Renal cortex interstitium (tissue), 11 donors: ENCODE measurements at regions not wholly inside any gene's neighbourhood (a gene's known extent, or its start where the extent isn't known, plus 50 kb on each side); places are given as distances from the start of the nearest gene placed in this dataset.
"Not testable (repeated sequence)": the region's sequence is repeated elsewhere in the genome, so short reads cannot be mapped to it uniquely, and the experiment has no call there.

Experiments used
- DNase-seq, 11 donors: peaks; one replicate each; pipeline ENCODE4 v3.0.0-alpha.2; 2013; ENCODE audit warnings: low read depth in 9 of 11, low spot score in 4 of 11; ENCODE audit errors: extremely low read depth in 1 of 11

DNA sequence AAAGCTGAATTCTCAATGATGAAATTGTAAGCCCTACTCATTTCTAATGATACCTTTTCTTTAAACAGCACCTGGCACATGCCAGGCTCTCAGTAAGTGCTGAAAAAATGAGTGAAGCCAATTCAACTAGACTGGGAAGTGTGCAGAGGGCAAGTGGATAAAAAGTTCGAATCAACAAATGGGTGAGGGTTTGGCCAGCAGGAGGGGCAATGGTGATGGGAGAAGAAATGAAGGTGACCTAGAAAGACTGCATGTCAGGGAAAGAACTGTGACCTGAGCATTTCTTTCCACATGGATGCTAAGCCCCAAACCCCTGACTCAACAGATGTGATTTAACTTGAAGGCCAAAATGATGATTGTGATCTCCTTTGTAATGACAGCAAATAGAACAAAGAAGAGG lies 54.6 kb downstream of the DKK1 start:
- DNase-seq, result no peak

DNA sequence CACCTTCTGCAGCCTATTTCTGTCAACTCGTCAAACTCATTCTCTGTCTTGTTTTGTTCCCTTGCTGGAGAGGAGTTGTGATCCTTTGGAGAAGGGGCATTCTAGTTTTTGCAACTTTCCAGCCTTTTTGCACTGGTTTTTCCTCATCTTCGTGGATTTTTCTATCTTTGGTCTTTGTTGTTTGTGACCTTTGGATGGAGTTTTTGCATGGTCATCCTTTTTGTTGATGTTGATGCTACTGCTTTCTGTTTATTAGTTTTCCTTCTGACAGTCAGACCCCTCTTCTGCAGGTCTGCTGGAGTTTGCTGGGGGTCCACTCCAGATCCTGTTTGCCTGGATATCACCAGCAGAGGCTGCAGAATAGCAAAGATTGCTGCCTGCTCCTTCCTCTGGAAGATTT lies 60.1 kb downstream of the DKK1 start:
- not testable (repeated sequence) for DNase-seq

DNA sequence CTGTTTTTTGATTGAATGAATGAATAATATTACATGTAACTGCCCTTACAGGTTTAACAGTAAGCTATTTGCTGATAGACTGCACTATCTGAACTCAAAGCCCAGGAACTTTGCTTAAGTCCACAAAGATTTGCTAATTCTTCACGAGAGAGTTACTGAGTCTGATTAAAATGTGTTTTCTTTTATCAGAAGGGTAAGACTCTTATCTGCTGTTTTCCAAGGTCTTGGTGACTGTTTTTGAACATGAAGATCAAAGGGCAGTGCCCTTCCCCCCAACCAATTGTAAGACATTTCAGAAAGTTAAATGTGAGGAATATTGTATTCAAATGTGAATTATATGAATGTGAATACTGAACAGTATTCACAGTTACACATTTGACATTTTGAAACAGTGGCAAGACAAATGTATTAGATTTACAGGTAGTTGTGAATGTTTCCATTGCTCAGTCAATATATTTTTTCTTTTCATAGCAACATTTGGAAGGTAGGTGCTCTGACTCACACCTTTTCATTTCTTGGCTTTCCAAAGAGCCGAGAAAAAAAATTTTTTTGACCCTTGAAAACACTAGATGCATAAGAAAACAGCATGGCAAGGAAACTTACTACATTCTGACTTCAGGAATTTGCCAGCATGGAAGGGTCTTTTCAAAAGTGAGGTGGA lies 62.7 kb downstream of the DKK1 start:
- DNase-seq, result no peak

DNA sequence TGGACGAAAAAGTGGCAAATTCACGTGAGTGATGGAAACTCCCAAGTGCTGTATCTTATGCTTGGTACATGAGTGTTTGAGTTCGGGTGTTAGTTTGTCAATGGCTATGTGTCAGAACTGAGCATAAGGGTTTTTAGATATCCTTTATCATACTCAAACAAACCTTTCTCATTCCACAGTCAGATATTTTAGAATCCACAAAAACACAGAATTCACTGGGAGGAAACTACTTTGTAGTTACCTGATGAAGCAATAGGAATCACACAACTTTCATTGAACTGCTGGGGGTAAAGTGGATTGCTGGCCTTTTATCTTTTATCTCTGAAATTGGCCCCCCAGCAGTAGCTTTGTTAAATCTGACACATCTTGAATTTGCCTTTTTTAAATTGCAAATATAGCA lies 64.0 kb downstream of the DKK1 start:
- no peak for DNase-seq

DNA sequence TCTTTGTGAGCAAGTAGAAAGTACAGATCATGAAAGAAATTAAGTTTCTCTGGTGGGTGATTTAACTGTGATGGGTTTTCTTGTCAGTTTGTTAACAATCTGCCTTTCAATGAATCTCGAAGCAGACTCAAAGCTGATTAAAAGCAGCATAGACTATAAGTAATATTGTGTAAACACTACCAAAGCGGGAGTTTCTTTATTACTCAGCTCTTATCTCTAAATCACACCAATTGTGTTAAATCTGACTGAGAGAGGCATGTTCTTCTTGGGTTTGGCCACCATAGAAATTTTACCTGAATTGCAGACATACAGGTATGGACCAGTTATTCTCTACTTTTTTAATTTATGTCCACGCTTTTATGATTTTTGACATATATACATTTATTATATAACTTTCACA lies 65.2 kb downstream of the DKK1 start:
- DNase-seq, result no peak

DNA sequence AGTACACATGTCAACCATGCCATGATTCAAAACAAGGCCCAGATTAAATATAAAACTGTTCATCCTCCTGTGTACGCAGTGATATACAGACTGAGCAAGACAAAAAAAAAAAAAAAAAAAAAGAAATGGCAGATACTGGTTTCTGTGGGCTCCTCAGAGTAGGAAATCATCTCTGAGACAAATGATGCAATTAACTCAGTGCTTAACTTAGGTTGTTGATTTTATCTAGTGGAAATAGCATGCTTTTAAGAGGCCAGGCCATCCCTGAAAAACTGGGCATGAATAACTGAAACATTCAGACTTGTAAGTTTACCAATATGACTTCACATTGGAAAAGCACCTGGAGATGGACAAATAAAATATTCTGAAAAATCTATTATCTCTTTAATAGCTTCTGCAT lies 69.0 kb downstream of the DKK1 start:
- no peak for DNase-seq

DNA sequence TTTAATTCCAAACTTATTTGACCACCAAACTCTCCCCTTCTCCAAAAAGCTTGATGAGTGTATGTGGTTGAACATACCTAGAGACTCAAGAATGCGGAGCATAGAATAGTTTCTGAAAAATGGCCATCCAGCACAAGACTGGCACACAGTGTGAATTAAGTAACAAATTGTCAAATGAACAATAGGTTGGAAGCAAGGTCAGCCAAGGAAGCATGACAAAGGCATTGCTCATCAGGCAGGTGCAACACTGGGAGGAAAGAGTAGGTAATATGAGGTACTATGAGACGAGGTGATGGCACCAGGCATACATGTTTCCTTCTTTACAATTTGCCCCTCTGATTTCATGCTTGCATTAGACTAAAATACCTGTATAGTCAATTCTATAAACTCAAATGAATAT lies 73.7 kb downstream of the DKK1 start:
- DNase-seq, result no peak

DNA sequence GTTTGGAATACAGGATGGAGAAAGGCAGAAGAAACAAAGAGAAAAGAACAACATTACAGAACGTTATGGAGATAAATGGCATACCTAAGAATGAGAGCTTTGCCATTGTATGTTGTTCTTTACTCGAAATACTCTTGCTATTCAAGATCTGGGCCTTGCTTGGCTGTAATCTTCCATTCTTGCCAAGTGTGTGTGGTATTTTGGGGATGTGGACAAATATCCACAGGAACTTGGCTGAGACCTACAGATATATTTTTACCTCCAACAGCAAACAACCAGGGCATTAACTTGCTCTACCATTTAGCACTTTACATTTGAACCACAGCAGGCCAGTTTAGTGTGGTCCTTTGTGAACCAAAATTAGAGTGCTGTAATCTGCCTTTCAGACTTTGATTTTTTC lies 76.3 kb downstream of the DKK1 start:
- DNase-seq, result no peak

DNA sequence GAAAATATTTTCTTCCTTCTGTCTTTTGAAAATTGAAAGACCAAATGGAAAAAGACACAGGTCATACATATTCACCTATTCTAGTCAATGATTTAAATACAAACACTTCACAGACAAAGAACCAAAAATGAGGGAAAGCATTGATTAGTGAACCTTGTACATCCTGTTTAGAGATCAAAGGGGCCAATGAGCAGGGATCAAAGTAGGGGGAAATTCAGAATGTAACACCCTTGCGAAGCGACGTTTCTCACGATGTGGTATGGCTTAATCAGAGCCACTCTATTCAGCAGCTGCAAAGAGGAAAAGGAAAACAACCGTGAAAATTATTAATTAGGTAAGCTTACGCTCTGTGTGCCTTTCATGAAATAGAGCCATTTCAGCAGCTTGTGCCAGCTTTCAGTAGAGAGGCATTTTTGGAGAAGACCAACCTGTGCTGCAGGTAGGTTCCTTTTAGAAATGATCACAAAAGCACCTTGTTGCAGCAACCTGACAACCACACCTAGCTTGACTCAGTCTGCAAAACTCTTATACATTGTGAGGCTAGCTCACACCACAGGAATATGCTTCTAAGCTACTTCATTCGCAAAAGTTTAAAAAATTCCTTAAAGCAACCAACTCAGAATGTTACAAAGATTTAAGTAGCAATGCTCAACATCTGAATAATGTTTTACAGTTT lies 78.0 kb downstream of the DKK1 start:
- DNase-seq, result no peak

DNA sequence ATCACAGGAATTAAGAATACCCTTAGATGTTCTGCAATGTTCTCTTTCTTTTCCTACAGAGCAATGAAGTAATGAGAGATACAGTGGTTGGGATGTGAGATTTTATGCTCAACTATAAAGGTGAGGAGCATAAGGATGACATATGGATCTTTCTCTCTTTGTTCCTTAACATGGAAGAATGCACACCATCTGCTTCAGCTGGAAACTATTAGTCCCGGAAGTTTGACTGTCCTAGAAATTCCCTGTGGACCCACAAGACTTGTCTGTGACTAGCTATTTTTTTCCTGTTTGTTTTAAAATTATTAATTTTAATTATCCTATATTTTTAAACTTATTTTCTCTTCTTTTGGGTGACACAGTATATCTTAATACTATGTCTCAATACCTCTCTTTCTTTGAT lies 80.2 kb downstream of the DKK1 start:
- DNase-seq, result no peak

DNA sequence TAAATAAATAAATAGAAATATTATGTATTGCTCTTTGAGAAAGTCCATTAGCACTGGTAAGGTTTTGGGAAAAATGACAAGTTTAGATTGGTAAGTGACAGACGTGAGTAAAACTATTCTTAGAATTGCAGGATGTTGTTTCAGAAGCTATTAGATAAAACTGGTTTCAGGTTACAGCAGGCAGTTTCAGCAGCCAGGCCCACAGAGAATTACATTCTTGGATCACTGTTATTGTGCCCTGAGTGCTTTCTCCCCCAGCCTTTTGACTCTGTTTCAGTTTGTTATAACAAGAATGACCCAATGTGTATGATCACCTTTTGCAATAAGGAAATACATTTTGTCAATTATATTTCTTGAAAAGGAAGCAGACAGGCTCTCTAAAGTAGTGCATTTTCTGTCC lies 86.5 kb downstream of the DKK1 start:
- no peak for DNase-seq

DNA sequence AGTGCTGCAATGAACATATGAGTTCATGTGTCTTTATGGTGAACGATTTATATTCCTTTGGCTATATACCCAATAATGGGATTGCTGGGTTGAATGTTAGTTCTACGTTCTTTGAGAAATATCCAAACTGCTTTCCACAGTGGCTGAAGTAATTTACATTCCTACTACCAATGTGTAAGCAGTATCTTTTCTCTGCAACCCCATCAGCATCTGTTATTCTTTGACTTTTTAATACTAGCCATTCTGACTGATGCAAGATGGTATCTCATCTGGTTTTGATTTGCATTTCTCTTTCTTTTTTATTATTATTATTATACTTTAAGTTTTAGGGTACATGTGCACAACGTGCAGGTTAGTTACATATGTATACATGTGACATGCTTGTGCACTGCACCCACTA lies 89.7 kb downstream of the DKK1 start:
- not testable (repeated sequence) for DNase-seq

DNA sequence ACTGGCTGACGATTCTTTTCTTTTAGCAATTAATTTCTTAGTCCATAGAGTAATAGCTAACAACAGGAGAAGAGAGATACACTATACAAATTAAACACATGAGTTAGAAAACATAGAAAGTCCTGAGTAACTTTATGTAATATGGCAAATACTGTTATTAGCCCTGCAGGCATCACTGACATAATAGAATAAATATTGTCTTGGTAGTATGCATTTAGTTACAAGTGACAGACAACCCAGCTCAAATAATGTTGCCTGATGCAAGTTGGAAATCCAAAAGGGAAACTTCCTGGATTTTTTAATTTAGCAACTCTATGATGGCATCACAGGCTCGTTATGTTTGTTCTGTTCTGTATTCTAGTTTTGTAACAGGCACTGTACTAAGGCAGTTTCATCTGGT lies 95.1 kb downstream of the DKK1 start:
- no peak for DNase-seq

DNA sequence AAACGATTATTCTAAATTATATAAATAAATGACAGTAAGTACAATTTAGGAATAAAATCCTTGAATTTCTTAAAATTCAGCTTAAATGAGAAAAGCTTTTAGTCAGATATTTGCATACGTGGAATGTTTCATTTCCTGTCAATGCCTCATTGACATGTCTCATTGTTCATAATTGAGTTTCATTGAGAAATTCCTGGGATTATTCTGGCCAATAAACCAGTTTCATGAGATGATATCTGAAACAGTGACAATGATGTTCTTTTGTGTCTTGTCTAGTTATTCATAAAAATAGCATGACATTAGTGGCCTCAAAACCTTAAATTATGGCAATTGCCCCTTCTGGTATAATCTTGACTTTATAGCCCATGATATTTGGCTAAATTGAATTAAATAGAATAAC lies 95.8 kb downstream of the DKK1 start:
- DNase-seq, result no peak

DNA sequence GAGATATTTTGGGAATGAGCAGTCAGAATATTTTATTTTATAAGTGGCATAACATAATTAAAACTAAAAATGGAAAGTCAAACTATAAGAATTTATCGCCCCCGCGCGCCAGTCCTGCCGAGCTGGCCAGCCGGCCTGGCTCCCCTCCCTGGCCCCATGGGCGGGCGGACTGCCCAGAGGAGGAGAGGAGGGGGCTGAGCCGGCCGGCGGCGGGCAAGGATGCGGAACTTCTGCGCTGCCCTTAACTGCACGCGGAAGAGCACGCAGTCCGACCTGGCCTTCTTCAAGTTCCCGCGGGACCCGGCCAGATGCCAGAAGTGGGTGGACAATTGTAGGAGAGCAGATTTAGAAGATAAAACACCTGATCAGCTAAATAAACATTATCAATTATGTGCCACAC lies 96.8 kb downstream of the DKK1 start:
- DNase-seq, result no peak

DNA sequence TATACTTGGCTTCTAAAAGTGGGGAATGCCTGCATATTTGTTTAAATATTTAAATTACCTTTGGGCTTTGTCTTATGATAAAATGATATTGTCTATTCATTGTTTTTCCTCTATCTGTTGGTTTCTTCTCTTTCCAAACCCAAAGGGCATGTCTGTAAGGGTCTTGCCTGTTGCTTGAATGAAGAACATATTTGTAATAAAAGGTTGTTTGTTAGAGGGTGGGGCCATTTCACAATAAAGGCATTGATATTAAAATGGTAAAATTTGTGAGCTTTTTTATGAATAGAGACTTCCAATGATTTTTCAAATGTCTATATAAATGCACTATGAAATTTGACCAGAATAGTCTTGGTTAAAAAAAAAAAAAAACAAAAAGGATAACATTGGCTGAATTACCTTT lies 105.2 kb downstream of the DKK1 start:
- no peak for DNase-seq

DNA sequence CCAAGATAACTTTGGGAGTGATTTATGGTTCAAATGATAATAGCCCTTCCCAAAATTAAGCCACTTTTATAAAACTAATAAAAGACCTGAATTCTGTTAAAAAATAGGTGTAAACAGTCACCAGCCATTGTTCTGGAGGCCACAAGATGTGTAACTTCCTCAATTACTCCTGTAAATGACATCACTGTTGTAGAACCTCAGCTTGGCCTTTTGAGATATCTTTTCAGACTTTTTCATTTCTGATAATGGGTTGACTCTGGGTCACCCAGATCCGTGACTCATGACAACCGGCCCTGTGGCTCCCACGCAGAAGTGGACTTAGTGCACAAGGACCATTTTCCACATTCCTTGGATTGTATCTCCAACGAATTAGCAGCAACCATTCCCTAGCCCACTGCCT lies 106.6 kb downstream of the DKK1 start:
- DNase-seq, result no peak

DNA sequence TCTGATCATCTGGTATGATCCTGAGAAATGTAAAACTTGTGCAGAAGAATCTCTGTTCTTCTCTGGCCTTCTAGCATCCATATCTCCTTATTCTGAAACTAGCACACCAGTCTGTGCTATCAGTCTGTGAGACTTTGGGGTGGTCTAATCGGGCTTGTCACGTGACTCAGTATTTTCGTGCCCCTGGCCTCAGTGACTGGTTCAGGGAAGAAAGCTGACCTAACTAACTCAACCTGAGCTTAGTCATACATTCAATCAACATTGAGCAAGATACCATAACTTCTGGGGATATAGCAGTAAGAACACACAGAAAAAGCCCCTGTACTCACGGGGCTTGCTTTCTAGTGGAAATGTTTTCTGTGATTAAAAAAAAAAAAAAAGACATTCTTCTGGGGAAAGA lies 109.3 kb downstream of the DKK1 start:
- no peak for DNase-seq

DNA sequence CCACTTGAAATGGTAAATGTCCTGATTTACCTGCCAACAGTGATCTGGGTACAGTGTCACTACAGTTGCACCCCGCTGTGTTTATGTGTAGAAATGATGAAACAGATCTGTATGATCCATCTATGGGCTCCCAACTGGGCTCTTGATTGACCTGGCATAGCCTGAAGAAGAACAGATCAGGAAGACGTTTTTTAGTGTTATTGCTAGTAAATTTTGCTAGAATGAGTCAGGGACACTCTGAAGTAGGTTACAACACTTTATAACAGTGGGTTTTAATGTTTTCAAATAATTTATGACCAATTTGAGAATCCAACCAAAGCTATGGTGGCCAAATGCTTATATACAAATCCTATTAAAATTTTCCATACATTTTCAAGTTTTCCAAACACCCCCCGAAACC lies 110.3 kb downstream of the DKK1 start:
- no peak for DNase-seq

DNA sequence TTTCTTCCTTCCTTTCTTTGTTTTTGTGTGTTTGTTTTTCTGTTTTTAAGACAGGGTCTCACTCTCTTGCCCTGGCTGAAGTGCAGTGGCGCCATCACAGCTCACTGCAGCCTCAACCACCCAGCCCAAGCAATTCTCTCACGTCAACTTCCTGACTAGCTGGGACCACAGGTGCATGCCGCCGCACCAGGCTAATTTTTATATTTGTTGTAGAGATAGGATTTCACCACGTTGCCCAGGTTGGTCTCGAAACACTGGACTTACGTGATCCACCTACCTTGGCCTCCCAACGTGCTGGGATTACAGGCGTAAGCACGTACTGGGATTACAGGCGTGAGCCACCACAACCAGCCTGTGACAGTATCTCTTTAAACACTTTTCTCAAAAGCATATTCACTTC lies 120.7 kb downstream of the DKK1 start:
- DNase-seq, result no peak

DNA sequence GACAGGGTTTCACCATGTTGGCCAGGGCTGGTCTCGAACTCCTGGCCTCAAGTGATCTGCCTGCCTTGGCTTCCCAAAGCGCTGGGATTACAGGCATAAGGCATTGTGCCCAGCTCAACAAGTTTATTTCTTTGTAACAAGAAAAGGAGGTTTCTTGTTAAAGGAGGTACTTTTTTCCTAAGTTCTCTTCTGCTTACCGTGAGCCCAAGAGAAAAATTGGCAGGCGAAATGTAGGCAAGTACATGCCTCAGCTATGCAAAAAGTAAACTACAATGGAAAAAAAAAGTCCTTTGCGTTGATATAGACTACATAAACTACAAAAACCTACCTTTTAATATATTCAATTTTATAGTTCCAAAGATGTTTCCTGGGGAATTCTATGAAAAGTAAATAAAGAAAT lies 122.6 kb downstream of the DKK1 start:
- no peak for DNase-seq
